ENCODE measurements at regions not wholly inside any gene's neighbourhood (a gene's known extent, or its start where the extent isn't known, plus 50 kb on each side); places are given as distances from the start of the nearest gene placed in this dataset.

DNA sequence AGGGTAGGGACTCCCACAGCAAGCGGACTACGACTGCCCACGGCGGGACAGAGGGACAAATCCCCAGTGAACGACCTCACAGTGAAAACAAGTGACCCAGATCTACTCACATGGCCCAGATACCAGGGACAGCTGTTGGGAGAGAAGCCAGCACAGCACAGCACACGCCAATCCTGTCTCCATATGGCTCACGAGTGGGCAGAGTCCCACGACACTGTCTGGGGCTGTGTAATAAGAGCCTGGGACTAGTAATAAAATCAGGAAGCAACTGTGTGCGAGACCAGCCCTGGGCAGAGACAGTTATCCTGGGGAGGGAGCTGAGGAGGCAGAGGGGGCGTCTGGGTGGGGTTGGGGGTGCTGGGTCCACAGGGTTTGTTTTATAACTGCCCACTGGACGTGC, 385.0 kb downstream of the CTTN start:
- Histone ChIP-seq H3K79me2 (no peaks in the 10 kb centered on the region), H3K4me3 (no peak overlapping the region), H3K4me1 (ENCODE audit: insufficient read depth) (no peaks in the 10 kb centered on the region), H4K20me1 (ENCODE audit: insufficient read depth, poor library complexity, severe bottlenecking) (no peaks in the 10 kb centered on the region), H3K9me3 (ENCODE audit: low read depth) (no peaks in the 10 kb centered on the region), H3K27ac (no peak overlapping the region), H3K9me2 (replicated peaks; ENCODE audit: insufficient read depth) (no peaks in the 10 kb centered on the region), H3K4me2 (no peak overlapping the region), H3K27me3 (no peaks in the 10 kb centered on the region), H3K36me3 (replicated peaks; ENCODE audit: insufficient read depth, low read depth) (no peaks in the 10 kb centered on the region), H2AFZ (no peak overlapping the region)
- 85% methylated on average over 10 of the region's 11 CpGs for WGBS (ENCODE audit: low lambda C conversion rate, missing lambda C conversion rate)
- TF ChIP-seq, protein P1, sequence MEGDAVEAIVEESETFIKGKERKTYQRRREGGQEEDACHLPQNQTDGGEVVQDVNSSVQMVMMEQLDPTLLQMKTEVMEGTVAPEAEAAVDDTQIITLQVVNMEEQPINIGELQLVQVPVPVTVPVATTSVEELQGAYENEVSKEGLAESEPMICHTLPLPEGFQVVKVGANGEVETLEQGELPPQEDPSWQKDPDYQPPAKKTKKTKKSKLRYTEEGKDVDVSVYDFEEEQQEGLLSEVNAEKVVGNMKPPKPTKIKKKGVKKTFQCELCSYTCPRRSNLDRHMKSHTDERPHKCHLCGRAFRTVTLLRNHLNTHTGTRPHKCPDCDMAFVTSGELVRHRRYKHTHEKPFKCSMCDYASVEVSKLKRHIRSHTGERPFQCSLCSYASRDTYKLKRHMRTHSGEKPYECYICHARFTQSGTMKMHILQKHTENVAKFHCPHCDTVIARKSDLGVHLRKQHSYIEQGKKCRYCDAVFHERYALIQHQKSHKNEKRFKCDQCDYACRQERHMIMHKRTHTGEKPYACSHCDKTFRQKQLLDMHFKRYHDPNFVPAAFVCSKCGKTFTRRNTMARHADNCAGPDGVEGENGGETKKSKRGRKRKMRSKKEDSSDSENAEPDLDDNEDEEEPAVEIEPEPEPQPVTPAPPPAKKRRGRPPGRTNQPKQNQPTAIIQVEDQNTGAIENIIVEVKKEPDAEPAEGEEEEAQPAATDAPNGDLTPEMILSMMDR (IDR thresholded peaks at IDR 0.05; ENCODE audit: poor library complexity): no peak
- no peak for TF ChIP-seq EZH2 (IDR thresholded peaks at IDR 0.05; ENCODE audit: borderline replicate concordance)
- no peak for DNase-seq (ENCODE audit: low spot score)

DNA sequence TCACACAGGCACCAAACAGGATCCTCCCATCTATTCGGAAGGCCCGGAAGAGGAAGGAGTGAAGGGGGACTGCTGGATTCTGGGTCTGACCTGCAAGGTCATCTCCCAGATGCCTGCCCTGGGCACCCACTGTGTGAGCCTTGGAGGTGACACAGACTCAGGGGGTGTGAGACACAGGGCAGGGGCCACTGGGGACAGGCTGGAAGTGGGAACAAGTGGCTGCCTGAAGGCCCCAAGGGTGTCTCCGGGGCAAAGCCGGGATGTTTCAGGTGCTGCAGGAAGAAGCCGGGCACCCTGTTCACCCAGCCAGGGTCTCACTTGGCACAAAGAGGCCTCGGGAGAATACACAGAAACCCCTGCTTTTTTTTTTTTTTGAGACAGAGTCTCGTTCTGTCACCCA, 385.5 kb downstream of the CTTN start:
- Histone ChIP-seq H3K9me2 (replicated peaks; ENCODE audit: insufficient read depth) (no peaks in the 10 kb centered on the region), H4K20me1 (ENCODE audit: insufficient read depth, poor library complexity, severe bottlenecking) (no peaks in the 10 kb centered on the region), H3K9me3 (ENCODE audit: low read depth) (no peaks in the 10 kb centered on the region), H3K79me2 (no peaks in the 10 kb centered on the region), H3K4me1 (ENCODE audit: insufficient read depth) (no peaks in the 10 kb centered on the region), H3K27me3 (no peaks in the 10 kb centered on the region), H2AFZ (no peak overlapping the region), H3K27ac (no peak overlapping the region), H3K36me3 (replicated peaks; ENCODE audit: insufficient read depth, low read depth) (no peaks in the 10 kb centered on the region), H3K4me2 (no peak overlapping the region), H3K4me3 (no peak overlapping the region)
- TF ChIP-seq EZH2 (IDR thresholded peaks at IDR 0.05; ENCODE audit: borderline replicate concordance) (no peak), EZH2phosphoT487 (IDR thresholded peaks at IDR 0.05; ENCODE audit: low read depth, severe bottlenecking, unreplicated experiment) (no peak)
- TF ChIP-seq, protein P1 (IDR thresholded peaks at IDR 0.05; ENCODE audit: poor library complexity): no peak
- no peak for DNase-seq (ENCODE audit: low spot score)
- 96% methylated on average over 7 of the region's 7 CpGs for WGBS (ENCODE audit: low lambda C conversion rate, missing lambda C conversion rate)

DNA sequence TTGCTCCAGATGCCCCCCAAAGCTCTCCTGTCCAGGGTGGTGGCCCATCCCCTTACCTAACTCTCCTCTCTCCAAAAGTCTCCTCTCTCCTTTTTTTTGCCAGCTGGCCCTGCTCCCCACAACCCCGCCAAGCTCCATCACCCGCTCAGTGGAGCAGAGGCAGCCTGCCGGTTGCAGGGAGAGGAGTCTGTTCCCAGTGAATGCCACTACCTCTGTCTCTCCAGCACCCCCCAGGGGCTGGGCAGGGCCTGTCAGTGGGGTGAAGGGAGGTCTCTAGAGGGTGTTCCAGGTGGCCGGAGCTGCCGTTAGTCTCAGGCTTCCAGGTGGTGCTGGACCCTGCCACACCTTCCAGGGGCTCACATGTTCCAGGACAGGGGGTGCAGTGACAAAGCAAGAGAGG, 387.0 kb downstream of the CTTN start:
- Histone ChIP-seq H3K36me3 (replicated peaks; ENCODE audit: insufficient read depth, low read depth) (no peaks in the 10 kb centered on the region), H3K9me3 (ENCODE audit: low read depth) (no peaks in the 10 kb centered on the region), H3K4me2 (no peak overlapping the region), H4K20me1 (ENCODE audit: insufficient read depth, poor library complexity, severe bottlenecking) (no peaks in the 10 kb centered on the region), H2AFZ (no peak overlapping the region), H3K27me3 (no peaks in the 10 kb centered on the region), H3K79me2 (no peaks in the 10 kb centered on the region), H3K4me1 (ENCODE audit: insufficient read depth) (no peaks in the 10 kb centered on the region), H3K27ac (no peak overlapping the region), H3K9me2 (replicated peaks; ENCODE audit: insufficient read depth) (no peaks in the 10 kb centered on the region), H3K4me3 (no peak overlapping the region)
- no peak for DNase-seq (ENCODE audit: low spot score)
- WGBS (ENCODE audit: low lambda C conversion rate, missing lambda C conversion rate): 92% methylated on average over 5 of the region's 5 CpGs
- TF ChIP-seq, protein P1 (IDR thresholded peaks at IDR 0.05; ENCODE audit: poor library complexity): no peak
- TF ChIP-seq EZH2phosphoT487 (IDR thresholded peaks at IDR 0.05; ENCODE audit: low read depth, severe bottlenecking, unreplicated experiment): no peak
- no peak for TF ChIP-seq EZH2 (IDR thresholded peaks at IDR 0.05; ENCODE audit: borderline replicate concordance)
